ENCODE measurements at regions not wholly inside any gene's neighbourhood (a gene's known extent, or its start where the extent isn't known, plus 50 kb on each side); places are given as distances from the start of the nearest gene placed in this dataset.
A peak's percentile ranks its signal among the peaks of the same experiment; 100 is the strongest.

DNA sequence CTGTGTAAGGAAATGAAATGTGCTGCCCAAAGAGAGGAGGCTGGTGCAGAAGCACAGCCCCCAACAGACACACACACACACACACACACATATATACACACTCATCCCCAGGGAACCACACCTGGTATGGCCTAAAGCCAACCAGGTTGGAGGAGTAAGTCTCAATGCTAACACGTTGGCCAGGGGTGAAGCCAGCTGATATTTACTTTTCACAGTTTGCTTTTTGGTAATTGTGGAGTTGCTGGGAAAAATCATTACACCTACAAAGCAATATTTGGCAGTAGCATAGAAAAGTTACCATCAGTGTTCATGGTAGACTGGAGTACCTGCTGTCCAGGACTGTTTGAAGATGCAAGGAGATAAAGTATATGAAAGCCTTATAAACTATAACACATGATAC, 50.3 kb upstream of the NAA20 start:
- H3K9me3 Mint-ChIP-seq: no peaks in the 10 kb centered on the region

More for the DNA sequence above, 50.3 kb upstream of the NAA20 start:
- H3K4me1 Mint-ChIP-seq: peaks cover 33% of the 10 kb centered on the region
- Histone ChIP-seq H3K4me3 (replicated peaks in 1 of 3; ENCODE audit: low read depth in 2 of 3, low read length in 3 of 3) (no peak overlapping the region), H3K36me3 (replicated peaks in 1 of 2; ENCODE audit: control insufficient read depth in 1 of 2, insufficient read depth in 2 of 2, low read length in 2 of 2) (peaks cover 71 to 86% of the 10 kb centered on the region in 2 donors), H3K9me3 (replicated peaks in 1 of 2; ENCODE audit: control insufficient read depth in 1 of 2, insufficient read depth in 1 of 2, low read length in 2 of 2) (no peaks in the 10 kb centered on the region), H3K79me2 (ENCODE audit: insufficient read depth, low read length) (no peaks in the 10 kb centered on the region), H2AFZ (ENCODE audit: insufficient read depth, low read depth, low read length, poor library complexity, severe bottlenecking) (no peak overlapping the region), H3K27me3 (ENCODE audit: control insufficient read depth in 2 of 2, insufficient read depth in 2 of 2, low read length in 2 of 2) (no peaks in the 10 kb centered on the region), H3K27ac (ENCODE audit: low read depth in 1 of 2, low read length in 2 of 2) (no peak overlapping the region), H3K4me2 (replicated peaks; ENCODE audit: extremely low read depth, low read length, poor library complexity, severe bottlenecking) (no peak overlapping the region), H3K4me1 (ENCODE audit: control insufficient read depth in 1 of 2, insufficient read depth in 2 of 2, low read length in 2 of 2) (peaks cover 23 to 28% of the 10 kb centered on the region in 2 donors), H3K9ac (ENCODE audit: insufficient read depth, low read length, poor library complexity, severe bottlenecking) (no peak overlapping the region), H4K20me1 (ENCODE audit: insufficient read depth, low read length) (peaks cover 14% of the 10 kb centered on the region)
- no peak overlapping the region for H3K27ac Mint-ChIP-seq
- TF ChIP-seq, protein P1, sequence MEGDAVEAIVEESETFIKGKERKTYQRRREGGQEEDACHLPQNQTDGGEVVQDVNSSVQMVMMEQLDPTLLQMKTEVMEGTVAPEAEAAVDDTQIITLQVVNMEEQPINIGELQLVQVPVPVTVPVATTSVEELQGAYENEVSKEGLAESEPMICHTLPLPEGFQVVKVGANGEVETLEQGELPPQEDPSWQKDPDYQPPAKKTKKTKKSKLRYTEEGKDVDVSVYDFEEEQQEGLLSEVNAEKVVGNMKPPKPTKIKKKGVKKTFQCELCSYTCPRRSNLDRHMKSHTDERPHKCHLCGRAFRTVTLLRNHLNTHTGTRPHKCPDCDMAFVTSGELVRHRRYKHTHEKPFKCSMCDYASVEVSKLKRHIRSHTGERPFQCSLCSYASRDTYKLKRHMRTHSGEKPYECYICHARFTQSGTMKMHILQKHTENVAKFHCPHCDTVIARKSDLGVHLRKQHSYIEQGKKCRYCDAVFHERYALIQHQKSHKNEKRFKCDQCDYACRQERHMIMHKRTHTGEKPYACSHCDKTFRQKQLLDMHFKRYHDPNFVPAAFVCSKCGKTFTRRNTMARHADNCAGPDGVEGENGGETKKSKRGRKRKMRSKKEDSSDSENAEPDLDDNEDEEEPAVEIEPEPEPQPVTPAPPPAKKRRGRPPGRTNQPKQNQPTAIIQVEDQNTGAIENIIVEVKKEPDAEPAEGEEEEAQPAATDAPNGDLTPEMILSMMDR (IDR thresholded peaks at IDR 0.05): no peak
- no peak for DNase-seq
- H3K36me3 Mint-ChIP-seq: peaks cover 88 to 89% of the 10 kb centered on the region in 2 donors
- peak overlapping the region in 1 of 2 donors; percentile 9 for H3K4me3 Mint-ChIP-seq
- intact Hi-C loops (cut with micrococcal nuclease): no loop called here
- H3K27me3 Mint-ChIP-seq (ENCODE audit: low read depth in 3 of 3): peaks cover 0 to 1% (median 0%) of the 10 kb centered on the region in 3 donors
- WGBS (ENCODE audit: insufficient coverage): no CpG with 5 or more reads among the region's 1 CpG
